Mesothelial cell of epicardium (in vitro differentiated cells): ENCODE measurements at regions not wholly inside any gene's neighbourhood (a gene's known extent, or its start where the extent isn't known, plus 50 kb on each side); places are given as distances from the start of the nearest gene placed in this dataset.

Source experiments
- DNase-seq, 2 experiments: peaks; one replicate each; pipeline ENCODE4 v3.0.0; 2021; ENCODE audit warnings: low spot score in 2 of 2; ENCODE audit not compliant: unreplicated experiment in 2 of 2
- H3K27ac Mint-ChIP-seq: 2 replicates; pipeline ENCODE4 v1.8.0; 2021; ENCODE audit warnings: mixed read lengths
- H3K27me3 Mint-ChIP-seq: 2 replicates; pipeline ENCODE4 v1.8.0; 2021; ENCODE audit warnings: low read depth, mixed read lengths
- H3K36me3 Mint-ChIP-seq: 2 replicates; pipeline ENCODE4 v1.8.0; 2021; ENCODE audit warnings: mixed read lengths
- H3K4me1 Mint-ChIP-seq: 2 replicates; pipeline ENCODE4 v1.8.0; 2021; ENCODE audit warnings: mixed read lengths
- H3K4me3 Mint-ChIP-seq: 2 replicates; pipeline ENCODE4 v1.8.0; 2021; ENCODE audit warnings: mild to moderate bottlenecking, moderate library complexity, mixed read lengths
- H3K9me3 Mint-ChIP-seq: 2 replicates; pipeline ENCODE4 v1.8.0; 2021; ENCODE audit warnings: mixed read lengths
- CTCF ChIP-seq: fragments of 200-600 bp; sonication (generic); IDR thresholded peaks from one replicate; pipeline ENCODE4 v1.5.0; 2021; ENCODE audit warnings: antibody characterized with exemption; ENCODE audit not compliant: unreplicated experiment

GRCh38 chr19:32251634-32252332 is 93.6 kb upstream of the ZNF507 start:
- Mint-ChIP-seq H3K9me3 (peaks cover 6% of the 10 kb centered on the region), H3K4me3 (no peak overlapping the region), H3K27me3 (peaks cover 71% of the 10 kb centered on the region), H3K4me1 (no peaks in the 10 kb centered on the region), H3K36me3 (no peaks in the 10 kb centered on the region), H3K27ac (no peak overlapping the region)
- no peak for TF ChIP-seq CTCF
- no peak for DNase-seq

- no peak for DNase-seq
- Mint-ChIP-seq H3K9me3 (peaks cover 5% of the 10 kb centered on the region), H3K4me1 (no peaks in the 10 kb centered on the region), H3K4me3 (no peak overlapping the region), H3K27ac (no peak overlapping the region), H3K27me3 (peaks cover 75% of the 10 kb centered on the region), H3K36me3 (no peaks in the 10 kb centered on the region)
- no peak for TF ChIP-seq CTCF
These were observed 93.1 kb upstream of the ZNF507 start for GRCh38 chr19:32252333-32252669.

- H3K27ac Mint-ChIP-seq: no peak overlapping the region
- DNase-seq: no peak
- H3K4me1 Mint-ChIP-seq: no peaks in the 10 kb centered on the region
- TF ChIP-seq CTCF: no peak
- H3K27me3 Mint-ChIP-seq: peaks cover 69% of the 10 kb centered on the region
- no peak overlapping the region for H3K4me3 Mint-ChIP-seq
- H3K9me3 Mint-ChIP-seq: no peaks in the 10 kb centered on the region
- no peaks in the 10 kb centered on the region for H3K36me3 Mint-ChIP-seq
These were observed 91.5 kb upstream of the ZNF507 start for GRCh38 chr19:32253683-32254508.

- no peaks in the 10 kb centered on the region for H3K4me1 Mint-ChIP-seq
- TF ChIP-seq CTCF: no peak
These were observed 90.9 kb upstream of the ZNF507 start for GRCh38 chr19:32254509-32254890.

GRCh38 chr19:32255536-32256295 is 89.7 kb upstream of the ZNF507 start:
- Mint-ChIP-seq H3K4me1 (no peaks in the 10 kb centered on the region), H3K36me3 (no peaks in the 10 kb centered on the region), H3K4me3 (no peak overlapping the region), H3K27ac (no peak overlapping the region), H3K27me3 (peaks cover 59% of the 10 kb centered on the region), H3K9me3 (peaks cover 11% of the 10 kb centered on the region)
- no peak for DNase-seq
- no peak for TF ChIP-seq CTCF

More at GRCh38 chr19:32254509-32254890, 90.9 kb upstream of the ZNF507 start:
- Mint-ChIP-seq H3K4me3 (no peak overlapping the region), H3K27ac (no peak overlapping the region), H3K36me3 (no peaks in the 10 kb centered on the region), H3K9me3 (peaks cover 3% of the 10 kb centered on the region), H3K27me3 (peaks cover 67% of the 10 kb centered on the region)
- no peak for DNase-seq
